Stimulated activated CD4-positive, alpha-beta T cell treated with anti-CD3 and anti-CD28 coated beads, Interleukin-2, amount 100 ng/mL, for 24 hours (primary cell): ENCODE measurements at regions not wholly inside any gene's neighbourhood (a gene's known extent, or its start where the extent isn't known, plus 50 kb on each side); places are given as distances from the start of the nearest gene placed in this dataset.
"Not testable (repeated sequence)": the region's sequence is repeated elsewhere in the genome, so short reads cannot be mapped to it uniquely, and the experiment has no call there.

Source experiments
- DNase-seq, 2 donors: peaks; one replicate each; pipeline ENCODE4 v3.0.0-alpha.2; 2020

DNA sequence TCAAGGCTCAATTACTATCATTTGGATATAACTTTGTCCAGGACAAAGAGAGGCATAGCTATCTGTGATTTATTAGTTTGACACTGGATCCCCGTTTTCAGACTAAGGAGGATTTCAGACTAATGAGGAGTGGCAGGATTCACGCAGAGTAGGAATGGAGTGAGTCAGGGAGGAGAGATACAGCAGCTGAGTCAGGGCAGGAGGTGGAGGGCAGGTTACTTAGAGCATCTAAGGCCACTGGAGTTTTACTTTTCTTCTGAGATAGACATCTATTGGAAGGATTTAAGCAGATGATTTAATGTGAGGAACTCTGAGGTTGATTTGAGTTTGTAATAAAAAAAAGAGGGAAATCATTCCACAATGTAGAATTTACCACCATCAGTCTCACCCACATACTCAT lies 110.6 kb downstream of the RPIA start:
- not testable (repeated sequence) for DNase-seq

DNA sequence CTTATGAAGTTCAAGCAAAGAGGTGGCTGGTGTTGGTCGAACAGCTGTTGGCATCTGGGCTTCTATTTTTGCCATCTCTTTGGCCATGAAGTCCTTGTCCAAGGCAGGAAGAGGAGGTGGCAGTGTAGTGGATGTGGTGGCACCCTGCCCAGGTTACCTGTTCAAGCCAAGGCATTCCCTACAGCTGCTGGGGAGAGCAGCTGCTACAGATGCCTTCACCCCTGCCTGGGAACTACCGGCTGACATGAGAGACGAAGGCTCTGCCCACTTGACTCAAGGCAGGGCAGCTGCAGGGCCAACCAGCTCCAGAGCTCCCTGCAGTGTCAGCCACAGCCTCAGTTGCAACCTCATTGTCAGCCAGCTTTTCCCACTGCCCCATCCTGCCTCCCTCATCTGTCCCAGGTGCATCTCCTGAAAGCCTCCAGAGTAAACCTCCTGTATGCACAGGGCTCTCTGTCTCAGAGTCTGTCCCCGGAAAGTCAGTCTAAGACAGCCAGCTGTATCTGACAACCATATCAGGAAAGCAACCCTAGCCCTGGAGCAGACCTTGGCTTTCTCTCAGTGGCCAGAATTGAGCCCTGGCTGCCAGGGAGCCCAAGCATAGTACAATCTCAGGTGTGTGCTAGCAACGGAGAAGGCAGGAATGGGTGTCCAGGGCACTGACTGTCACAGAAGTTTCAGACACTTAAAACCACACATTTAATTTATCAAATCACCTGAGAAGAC lies 115.9 kb downstream of the RPIA start:
- no peak for DNase-seq

- no peak for DNase-seq
Observed at GRCh38 chr2:88808083-88808482, 116.6 kb downstream of the RPIA start.

- DNase-seq: no peak
Observed at GRCh38 chr2:88808652-88809051, 117.2 kb downstream of the RPIA start.

DNA sequence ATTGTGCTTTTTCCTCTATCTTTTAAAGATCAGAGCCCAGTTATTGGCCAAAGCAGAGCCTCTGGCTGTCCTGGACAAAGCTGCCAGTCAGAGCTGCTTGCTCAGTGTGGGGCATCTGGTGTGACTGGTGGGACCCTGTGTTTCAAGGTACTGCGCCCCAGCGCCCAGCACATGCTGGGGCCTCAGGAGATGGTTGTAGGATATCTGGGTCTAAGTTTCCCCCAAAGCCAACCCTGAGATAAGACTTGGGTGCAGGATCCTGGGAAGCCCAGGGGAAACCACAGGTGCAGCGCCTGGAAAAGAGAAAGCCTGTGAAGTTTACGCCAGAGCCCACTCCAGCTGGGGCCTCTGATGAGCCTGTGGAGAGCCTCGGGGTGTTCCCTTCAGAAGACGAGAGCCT lies 117.7 kb downstream of the RPIA start:
- DNase-seq: no peak

DNA sequence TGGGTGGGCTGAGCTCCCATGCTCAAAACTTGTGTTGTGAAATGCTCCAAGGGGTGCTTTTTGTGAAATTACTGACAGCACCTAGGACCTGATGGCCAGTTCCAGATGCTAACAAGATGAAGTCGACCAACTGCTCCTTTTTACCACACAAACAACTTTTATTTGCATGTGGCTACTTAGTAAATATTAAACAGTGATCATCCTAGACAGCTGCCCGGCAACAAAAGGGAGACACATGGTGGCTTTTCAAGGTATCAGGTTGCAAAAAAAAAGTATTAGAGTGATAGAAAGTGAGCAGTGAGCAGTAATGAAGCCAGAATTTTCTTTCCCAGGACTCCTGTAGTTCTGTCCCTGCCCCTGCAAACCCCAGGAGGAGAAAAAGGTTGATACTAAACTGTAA lies 118.5 kb downstream of the RPIA start:
- no peak for DNase-seq

GRCh38 chr2:88810488-88810887 lies 119.0 kb downstream of the RPIA start:
- no peak for DNase-seq

- DNase-seq: no peak
Observed at GRCh38 chr2:88811233-88811632, 119.8 kb downstream of the RPIA start.

DNA sequence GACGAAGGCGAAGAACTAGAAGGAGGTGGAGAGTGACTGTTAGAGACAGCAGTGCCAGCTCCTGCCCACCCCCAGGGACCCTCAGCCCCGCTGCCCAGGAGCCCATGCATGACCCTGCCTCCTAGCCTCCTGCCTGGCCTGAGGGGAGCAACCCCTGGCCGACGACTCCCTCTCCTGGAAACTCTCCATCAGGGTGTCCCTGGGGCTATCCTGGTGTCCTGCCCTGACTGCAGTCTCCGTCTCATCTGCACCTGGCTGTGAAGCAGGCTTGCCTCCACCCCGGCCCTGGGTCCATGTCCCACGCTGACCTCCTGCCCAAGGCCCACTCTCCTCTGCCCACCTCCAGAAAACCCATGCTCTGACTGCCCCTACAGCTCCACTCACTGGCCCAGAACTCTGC lies 120.2 kb downstream of the RPIA start:
- no peak for DNase-seq

DNA sequence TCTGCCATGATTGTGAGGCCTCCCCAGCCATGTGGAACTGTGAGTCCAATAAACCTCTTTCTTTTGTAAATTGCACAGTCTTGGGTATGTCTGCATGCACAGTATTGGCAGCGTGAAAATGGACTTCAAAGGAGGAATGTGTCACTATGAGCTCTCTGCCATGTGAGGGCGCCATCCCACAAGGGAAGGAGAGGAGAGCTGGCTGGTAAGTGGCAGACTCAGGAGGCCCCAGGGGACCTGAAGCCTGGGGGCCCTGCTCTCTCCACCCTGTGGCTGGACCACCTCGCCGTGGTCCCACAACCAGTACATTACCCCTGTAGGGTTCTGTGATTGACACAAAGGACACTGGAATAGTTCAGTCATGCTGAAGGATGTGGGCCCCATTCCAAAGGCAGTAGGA lies 122.1 kb downstream of the RPIA start:
- DNase-seq: no peak

GRCh38 chr2:88815282-88815681 lies 123.8 kb downstream of the RPIA start:
- no peak for DNase-seq

DNA sequence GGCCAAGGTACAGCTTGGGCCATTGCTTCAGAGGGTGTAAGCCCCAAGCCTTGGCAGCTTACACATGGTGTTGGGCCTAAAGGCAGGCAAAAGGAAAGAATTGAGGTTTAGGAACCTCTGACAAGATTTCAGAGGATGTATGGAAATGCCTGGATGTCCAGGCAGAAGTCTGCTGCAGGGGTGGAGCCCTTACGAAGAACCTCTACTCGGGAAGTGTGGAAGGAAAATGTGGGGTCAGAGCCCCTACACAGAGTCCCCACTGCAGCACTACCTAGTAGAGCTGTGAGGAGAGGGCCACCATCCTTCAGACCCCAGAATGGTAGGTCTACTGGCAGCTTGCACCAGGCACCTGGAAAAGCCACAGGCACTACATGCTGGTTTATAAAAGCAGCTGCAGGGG lies 124.2 kb downstream of the RPIA start:
- DNase-seq: no peak

GRCh38 chr2:88818381-88818780 lies 126.9 kb downstream of the RPIA start:
- no peak for DNase-seq

DNA sequence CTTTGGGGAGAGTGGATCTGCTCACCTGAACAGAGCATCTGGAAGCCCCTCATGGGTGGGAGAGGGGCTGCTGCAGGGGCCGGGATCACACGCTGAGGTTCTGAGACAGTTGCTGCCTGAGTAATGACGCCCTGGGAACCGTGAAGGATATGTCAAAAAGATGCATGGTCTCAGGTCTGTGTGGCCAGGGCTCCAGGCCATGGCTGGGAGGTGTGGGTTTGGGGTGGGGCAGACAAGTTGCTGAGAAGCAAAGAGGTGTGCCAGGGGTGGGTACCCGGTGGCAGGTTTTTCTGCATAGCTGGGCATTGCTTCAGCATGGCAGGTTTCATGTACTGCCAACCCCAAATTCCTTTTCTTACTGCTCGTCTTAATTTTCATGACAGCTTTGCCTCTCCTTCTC lies 133.5 kb downstream of the RPIA start:
- DNase-seq: no peak

DNA sequence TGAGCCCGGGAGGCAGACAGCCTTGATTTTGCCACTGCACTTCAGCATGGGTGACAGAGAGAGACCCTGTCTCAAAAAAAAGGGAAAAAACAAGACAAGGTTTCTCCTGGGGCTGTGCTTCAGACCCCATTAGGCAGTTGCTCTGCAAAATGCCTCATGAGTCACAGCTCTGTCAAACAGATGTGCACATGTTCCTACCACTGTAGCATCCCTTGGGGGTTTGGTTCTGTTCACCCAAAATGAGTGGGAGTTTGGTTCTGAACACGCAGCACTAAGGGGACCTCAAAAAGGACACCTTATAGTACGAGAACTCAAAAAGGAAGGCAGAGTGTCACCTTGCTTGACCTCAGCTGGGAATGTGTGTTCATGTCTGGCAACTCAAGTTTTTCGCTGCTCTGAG lies 134.9 kb downstream of the RPIA start:
- no peak for DNase-seq

- DNase-seq: no peak
Observed at GRCh38 chr2:88827821-88828220, 136.3 kb downstream of the RPIA start.

DNA sequence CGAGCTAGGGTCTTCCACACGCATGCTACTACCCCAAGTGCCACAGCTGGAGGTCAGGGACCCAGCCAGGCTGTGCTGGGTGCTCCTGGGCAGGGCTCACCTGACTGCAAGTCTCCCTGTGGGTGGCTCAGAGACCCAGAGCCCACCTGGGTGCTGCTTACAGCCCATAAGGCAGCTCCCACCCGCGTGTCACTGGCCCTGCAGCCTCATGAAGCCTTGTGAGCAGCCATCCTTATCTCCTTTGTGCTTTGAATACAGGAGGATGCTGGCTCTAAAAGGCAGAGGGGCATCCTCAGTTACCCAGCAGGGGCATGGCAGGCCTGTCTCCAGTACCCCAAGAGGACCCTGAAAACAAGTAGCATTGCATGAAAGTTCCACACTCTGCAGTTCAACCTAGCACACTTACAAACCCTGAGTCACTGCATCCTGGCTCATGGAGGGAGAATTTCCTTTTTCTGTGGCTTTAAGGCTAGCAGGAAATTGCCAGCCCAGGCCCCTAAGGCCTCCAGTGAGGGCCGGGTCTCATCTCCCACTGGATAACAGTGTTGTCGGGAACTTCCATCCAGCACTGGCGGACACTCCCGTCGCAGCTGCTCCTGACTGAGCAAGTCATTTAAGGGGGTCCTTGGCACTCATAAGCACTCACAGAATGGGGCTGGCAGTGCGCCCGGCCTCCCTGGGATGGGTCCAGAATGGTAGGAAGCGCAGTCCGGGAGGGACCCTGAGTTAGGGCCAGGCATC lies 137.1 kb downstream of the RPIA start:
- no peak for DNase-seq

GRCh38 chr2:88829607-88830463 lies 138.4 kb downstream of the RPIA start:
- DNase-seq: no peak

- DNase-seq: no peak
Observed at GRCh38 chr2:88831071-88831791, 139.8 kb downstream of the RPIA start.

GRCh38 chr2:88831792-88832248 lies 140.3 kb downstream of the RPIA start:
- DNase-seq: peak; percentile 35 to 65

DNA sequence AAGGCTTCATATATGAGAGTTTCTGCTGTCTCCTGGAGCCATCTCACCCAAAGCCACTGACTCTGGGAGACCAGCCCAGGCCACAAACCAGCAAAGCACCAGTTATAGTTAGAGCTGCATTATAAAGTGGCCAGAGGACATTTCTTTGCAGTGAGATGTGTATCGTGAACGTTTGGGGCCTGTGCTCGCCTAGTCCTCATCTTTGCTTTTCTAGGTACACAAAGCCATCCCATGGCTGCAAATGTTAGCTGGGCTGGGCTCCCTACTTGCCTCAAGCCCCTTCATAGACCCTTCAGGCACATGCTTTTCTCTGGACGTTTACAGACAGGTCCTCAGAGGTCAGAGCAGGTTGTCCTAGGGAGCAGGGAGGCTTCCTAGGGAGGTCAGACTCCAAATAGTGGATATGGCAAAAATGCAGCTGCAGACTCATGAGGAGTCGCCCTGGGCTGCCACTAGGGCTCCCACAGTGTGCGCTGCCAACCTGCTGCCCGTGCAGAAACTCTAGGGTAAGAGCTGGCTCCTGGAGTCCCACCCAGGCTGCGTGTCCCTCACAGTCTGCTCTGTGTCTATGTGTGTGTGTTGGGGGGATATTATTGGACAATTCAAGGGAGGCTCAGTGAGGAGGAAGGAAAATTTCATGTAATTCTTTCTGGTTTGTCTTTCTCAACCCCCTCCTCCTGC lies 141.0 kb downstream of the RPIA start:
- DNase-seq: no peak

- DNase-seq: no peak
Observed at GRCh38 chr2:88832992-88833389, 141.5 kb downstream of the RPIA start.
